ENCODE measurements at regions not wholly inside any gene's neighbourhood (a gene's known extent, or its start where the extent isn't known, plus 50 kb on each side); places are given as distances from the start of the nearest gene placed in this dataset.

DNA sequence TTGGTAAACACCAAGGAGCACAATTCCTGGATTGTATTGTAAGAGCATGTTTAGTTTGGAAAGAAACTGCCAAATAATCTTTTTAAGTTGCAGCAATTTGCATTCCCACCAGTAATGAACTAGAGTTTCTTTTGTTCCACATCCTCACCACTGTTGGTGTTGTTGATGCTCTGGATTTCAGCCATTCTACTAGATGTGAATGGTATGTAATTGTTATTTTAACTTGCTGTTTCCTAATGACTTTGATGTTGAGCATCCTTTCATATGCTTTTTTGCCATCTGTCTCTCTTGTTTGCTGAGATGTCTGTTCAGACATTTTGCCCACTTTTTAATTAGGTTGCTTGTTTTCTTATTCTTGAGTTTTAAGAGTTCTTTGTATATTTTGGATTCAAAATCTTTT lies 1654.1 kb downstream of the GRIK2 start:
- no peak for DNase-seq (ENCODE audit: low spot score)

- no peak for DNase-seq (ENCODE audit: low spot score)
These were observed 1648.8 kb downstream of the GRIK2 start for GRCh38 chr6:103042336-103042735.

GRCh38 chr6:103036846-103037245 lies 1643.3 kb downstream of the GRIK2 start:
- no peak for DNase-seq (ENCODE audit: low spot score)

DNA sequence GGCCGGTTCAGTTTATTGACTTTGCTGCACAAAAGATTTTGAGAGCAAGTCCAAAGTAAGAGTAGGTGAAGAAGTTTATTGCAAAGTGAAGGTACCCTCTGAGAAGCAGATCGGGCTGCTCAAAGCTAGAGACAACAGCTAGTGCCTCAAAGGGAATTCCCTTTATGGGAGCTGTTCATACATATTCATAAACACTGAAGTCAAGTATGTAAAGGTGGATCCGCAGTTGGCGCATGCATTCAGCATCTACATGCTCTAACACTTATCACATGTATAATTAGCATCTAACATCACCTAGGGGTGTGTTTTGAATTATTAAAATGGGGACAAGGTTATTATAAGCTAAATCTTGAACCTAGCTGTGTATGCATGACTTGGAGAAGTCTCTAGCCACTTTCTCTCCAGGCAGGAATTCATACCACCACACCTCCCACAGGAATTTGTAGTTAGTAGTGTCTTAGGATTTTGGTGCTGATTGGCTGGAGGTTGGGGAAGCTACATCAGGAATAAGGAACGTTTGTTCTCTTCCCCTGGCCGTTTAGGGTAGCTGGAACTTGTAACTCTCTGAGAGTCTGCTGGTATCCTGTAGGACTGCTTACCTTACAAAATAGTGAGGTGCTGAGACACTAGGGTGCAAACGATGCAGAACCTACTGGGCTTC lies 1633.9 kb downstream of the GRIK2 start:
- DNase-seq (ENCODE audit: low spot score), result no peak

GRCh38 chr6:103018426-103018825 lies 1624.9 kb downstream of the GRIK2 start:
- DNase-seq (ENCODE audit: low spot score), result no peak

- DNase-seq (ENCODE audit: low spot score), result no peak
These were observed 1624.4 kb downstream of the GRIK2 start for GRCh38 chr6:103017878-103018277.

DNA sequence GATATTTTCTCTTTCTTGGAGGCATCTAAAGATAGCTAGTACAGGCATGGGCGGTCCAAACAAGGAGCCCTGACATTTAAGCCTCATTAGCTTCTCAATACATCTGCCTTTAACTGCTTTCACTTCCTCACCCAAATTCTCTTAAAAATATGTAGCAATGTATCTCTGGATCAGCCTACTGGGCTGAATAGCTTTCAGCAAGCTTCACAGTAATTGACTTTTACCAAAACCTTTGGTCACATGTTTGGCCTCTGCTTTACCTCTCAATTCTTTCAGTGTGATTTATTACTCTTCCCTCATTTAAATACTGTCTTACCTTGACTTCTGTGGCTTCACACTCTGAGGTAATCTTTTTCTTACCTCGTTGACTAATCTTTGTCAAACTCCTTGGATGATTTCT lies 1618.1 kb downstream of the GRIK2 start:
- no peak for DNase-seq (ENCODE audit: low spot score)

DNA sequence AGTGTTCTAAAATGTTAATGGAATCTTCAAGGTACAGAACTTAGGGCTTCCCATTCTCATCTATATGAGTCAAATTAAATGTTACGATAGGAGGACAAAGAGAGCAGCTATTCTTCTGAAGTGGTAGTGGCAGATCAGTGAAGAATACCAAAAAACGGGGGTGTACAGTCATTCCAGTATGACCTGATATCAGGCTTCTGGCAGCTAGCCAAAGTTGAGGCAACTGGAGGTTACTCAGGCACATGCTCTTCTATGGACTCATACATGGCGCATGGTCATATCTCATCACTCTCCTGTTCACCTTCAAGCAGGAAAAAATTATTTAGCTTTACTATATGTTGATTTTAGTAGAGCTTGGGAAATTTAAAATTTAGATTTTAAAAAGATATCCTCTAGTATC lies 1608.8 kb downstream of the GRIK2 start:
- no peak for DNase-seq (ENCODE audit: low spot score)

DNA sequence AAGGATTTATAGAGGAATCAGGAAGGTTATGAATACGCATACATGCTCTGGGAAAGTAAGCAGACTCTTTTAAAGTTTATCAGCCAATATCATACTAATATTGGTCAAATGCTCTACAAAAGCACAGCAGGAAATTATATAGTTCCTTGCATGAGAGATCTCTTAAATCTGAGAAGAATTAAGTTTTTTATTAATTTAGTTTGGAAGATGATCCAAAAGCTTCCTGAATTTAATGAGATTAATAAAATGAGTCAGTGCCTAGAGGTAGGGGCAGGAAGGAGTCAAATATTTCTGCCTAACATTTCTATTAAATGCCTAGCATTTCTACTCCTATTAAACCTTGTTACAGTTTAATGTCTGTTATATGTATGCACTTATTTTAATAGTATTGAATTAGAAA lies 1608.2 kb downstream of the GRIK2 start:
- no peak for DNase-seq (ENCODE audit: low spot score)

DNA sequence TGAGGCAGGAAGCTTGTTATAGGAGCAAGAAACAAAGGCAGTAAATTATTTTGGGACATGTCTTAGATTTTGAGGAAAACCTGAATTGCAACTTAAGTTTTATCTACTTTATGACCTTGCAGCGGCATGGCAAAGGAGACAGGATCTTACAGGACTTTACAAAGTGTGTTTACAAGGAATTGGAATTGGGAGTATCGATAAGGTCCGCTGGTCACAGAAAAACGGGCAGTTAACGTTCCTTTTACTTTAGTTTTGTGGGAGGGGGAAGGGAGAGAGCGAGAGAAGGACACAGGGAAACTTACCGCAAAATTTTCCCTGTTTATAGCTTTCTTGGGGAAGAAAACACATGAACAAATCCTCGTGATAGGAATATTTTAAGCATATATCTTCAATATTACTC lies 1607.2 kb downstream of the GRIK2 start:
- no peak for DNase-seq (ENCODE audit: low spot score)

DNA sequence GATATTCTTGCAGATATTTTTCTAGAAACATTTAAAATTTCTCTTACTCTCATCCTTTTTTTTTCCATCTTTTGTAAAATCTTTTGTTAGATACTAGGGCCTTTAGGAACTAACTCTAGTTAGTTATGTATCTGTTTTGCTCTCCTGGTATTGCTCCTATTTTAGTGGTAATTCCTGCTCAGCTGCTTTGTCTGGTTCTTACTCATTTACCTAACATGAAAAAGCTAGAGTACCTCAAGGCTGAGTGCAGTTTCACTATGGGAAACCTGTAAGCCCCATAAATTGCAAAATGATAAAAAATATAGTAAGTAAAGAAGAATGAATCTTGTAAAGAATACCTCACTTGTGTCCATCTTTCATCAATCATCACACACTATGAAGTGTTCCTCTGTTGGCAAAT lies 1602.0 kb downstream of the GRIK2 start:
- no peak for DNase-seq (ENCODE audit: low spot score)

DNA sequence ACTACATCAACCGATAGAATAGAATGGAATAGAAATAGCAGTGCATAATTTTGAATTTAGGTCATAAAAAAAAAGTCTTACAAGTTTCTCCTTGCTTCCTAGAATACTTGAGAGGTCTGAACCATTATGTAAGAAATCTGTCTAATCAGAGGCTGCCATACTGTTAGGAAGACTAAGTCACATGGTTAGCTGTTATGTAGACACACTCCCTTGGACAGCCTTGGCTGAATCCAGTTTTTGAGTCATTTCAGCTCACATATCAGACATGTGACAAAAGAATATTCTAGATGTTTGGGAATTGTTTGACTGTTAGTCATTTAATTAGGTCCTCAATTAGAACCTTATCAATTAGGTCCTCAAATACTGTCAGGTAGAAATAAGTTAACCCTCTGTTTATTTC lies 1601.4 kb downstream of the GRIK2 start:
- no peak for DNase-seq (ENCODE audit: low spot score)

DNA sequence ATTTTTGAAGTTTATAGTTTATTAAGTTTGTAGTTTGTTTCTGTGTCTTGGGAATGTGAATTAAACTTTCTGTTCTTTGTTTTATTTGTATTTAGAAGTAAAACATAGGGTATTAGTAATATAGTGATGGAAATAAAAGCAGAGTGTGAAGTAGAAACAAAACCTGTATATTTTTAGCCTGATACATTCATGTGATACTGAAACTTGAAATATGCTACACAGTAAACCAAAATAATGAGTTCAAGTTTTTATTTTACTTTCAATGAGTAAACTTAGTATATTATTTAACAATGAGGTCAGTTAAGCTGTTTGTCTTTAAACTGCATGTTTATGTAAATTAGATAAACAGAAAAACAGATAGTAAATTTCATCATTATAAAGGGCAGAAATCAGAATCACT lies 1592.6 kb downstream of the GRIK2 start:
- DNase-seq (ENCODE audit: low spot score), result no peak

DNA sequence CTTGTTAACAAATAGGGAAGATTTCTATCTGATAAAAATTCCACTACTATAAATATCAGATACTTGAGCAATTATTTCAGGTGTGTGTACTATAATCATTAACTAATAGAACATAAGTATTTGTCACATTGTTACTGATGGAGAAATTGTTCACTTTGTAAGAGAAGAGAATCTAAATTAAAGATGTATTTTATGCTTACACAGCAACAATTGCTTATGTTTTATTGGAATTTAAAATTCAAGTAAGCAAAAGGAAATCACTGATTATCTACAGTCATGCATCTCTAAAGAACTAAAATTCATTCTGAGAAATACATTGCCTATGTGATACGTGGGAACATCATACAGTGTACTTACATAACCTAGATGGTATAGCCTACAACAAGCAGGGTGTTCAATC lies 1590.8 kb downstream of the GRIK2 start:
- no peak for DNase-seq (ENCODE audit: low spot score)

GRCh38 chr6:102981490-102982015 lies 1588.0 kb downstream of the GRIK2 start:
- DNase-seq (ENCODE audit: low spot score), result no peak

GRCh38 chr6:102980951-102981350 lies 1587.4 kb downstream of the GRIK2 start:
- no peak for DNase-seq (ENCODE audit: low spot score)

GRCh38 chr6:102961902-102962301 lies 1568.4 kb downstream of the GRIK2 start:
- no peak for DNase-seq (ENCODE audit: low spot score)

DNA sequence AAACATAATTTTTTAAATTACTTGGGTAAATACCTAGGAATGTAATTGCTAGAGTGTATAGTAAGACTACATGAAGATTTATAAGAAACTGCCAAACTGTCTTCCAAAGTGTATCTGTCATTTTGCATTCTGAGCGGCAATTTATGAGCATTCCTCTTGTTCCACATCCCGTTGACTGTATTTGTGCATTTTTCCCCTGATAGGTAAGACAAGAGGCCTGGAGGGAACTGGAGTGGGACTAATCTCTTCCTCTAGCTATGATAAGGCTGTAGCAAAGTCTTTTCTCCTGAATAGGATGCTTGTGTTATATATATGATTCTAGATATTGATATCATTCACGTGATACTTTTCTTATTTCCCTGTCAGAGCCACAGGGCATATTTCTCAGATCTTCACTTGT lies 1557.5 kb downstream of the GRIK2 start:
- DNase-seq (ENCODE audit: low spot score), result peak; percentile 8

DNA sequence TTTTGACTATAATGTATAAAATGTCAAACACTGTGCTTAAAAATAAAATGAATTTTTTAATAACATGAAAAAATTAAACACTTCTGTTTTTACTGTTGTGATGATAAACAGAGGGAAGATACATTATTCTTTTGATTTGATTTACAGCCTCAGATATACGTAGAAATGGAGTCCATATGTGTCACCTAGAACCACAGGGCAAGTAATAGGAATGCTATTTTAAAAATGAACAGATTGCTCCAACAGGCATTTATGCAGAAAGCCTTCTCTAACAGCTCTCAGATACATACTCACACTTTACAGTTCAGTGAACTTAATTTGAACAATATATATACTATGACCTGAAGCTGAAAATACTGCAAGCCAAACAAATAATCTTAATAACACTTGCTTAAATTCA lies 1551.0 kb downstream of the GRIK2 start:
- no peak for DNase-seq (ENCODE audit: low spot score)

DNA sequence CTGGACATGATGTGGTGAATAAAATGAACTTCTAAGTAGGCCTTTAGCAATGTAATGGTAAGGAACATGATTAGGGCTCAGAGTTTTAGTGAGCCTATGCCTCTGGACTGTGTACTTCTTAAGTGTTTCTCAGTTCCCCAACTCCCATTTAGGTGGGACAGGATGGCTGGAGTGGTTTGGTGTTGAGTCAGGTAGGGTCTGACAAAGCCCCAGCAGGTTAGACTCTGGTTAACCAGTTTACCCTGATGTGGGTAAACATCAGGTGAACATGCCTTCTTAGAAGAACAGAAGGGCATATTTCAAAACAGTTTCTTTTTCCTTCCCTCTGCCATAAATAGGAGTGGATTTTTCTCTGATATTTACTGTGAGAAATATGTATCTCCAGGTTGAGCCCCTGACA lies 1548.7 kb downstream of the GRIK2 start:
- no peak for DNase-seq (ENCODE audit: low spot score)

DNA sequence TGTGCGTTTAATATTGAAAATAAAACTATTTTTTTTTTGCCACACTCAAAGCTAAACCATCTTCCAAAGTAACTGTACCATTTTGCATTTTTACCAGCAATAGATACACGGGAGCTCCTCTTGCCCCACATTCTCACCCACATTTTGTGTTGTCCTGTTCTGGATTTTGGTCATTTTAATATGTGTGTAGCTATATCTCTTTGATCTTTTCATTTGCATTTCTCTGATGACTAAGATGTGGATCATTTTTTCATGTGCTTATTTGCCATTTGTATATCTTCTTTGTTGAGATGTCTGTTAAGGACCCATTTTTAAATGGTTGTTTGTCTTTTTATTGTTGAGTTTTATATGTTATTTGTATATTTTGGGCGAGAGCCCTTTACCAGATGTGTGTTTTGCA lies 1543.5 kb downstream of the GRIK2 start:
- no peak for DNase-seq (ENCODE audit: low spot score)

DNA sequence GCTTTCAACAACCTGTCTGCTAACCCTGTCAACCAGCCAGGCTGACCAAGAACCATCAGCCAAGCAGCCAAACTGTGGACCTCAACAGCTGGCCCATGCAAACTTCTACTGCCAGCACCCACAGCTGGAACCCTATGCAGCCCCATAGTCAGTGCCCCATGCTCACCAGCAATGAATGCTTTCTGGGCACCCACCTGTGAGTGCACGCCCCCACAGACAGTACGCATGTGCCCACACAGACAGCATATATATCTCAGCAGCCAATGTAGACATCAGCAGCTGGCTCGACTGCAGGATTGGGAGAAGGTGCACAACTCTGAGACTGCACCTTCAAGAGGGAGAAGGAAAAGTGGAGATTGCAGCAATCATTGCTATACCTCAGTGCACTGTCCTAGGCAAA lies 1534.6 kb downstream of the GRIK2 start:
- no peak for DNase-seq (ENCODE audit: low spot score)

- no peak for DNase-seq (ENCODE audit: low spot score)
These were observed 1524.7 kb downstream of the GRIK2 start for GRCh38 chr6:102918161-102918560.

- no peak for DNase-seq (ENCODE audit: low spot score)
These were observed 1518.1 kb downstream of the GRIK2 start for GRCh38 chr6:102911571-102911970.
